D721Med (cell line): ENCODE measurements at regions not wholly inside any gene's neighbourhood (a gene's known extent, or its start where the extent isn't known, plus 50 kb on each side); places are given as distances from the start of the nearest gene placed in this dataset.

Source experiments
- DNase-seq: peaks from one replicate; pipeline ENCODE4 v3.0.0; 2011; ENCODE audit warnings: low spot score; ENCODE audit not compliant: insufficient read length
- FAIRE-seq: peaks from 2 replicates; lab custom pipeline; 2011; peaks lifted over from hg19 to GRCh38; lab: Jason Lieb, UNC
- TF ChIP-seq, protein P1 (sequence below): IDR thresholded peaks from 2 replicates; pipeline ENCODE4 v1.5.1; 2012; ENCODE audit warnings: mild to moderate bottlenecking, control low read depth; ENCODE audit not compliant: insufficient read depth; ENCODE audit errors: missing control alignments

DNA sequence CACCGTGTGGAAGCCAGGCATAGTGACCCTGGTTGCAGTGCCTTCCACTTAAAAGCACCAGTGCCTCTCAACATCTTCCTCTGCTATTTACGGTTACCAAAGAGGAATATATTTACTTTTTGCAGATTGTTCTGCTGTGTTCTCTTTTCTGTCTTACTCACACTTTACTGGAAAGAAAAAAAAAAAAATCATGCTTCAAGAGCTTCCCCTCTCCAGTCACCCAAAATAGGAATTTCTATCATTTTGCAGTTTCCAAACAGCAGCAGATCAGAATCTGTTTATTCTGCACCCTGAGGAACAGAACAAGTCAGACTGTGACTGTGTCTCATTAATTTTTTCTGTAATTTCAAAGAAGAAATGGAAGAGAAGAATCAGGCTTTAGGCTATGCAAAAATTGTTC, 96.1 kb downstream of the KCNJ2 start:
- no peak for DNase-seq
- TF ChIP-seq, protein P1, sequence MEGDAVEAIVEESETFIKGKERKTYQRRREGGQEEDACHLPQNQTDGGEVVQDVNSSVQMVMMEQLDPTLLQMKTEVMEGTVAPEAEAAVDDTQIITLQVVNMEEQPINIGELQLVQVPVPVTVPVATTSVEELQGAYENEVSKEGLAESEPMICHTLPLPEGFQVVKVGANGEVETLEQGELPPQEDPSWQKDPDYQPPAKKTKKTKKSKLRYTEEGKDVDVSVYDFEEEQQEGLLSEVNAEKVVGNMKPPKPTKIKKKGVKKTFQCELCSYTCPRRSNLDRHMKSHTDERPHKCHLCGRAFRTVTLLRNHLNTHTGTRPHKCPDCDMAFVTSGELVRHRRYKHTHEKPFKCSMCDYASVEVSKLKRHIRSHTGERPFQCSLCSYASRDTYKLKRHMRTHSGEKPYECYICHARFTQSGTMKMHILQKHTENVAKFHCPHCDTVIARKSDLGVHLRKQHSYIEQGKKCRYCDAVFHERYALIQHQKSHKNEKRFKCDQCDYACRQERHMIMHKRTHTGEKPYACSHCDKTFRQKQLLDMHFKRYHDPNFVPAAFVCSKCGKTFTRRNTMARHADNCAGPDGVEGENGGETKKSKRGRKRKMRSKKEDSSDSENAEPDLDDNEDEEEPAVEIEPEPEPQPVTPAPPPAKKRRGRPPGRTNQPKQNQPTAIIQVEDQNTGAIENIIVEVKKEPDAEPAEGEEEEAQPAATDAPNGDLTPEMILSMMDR: no peak
- no peak for FAIRE-seq

DNA sequence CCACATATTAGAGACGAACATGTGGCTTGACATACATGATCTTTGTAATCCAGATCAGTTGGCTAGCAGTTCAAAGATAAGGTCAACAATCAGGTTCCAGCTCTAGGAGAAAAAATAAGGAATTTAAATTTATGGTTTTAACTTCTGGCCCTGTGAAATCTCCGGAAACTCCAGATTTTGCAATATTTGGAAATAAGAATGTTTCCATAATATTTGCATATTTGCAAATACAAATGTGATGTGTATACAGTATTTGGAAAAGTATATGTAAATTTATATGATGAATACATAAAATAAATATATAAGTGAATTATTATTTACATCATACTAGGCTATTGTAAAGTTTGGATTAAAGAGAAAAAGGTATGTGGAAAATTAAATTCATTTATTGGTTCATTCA, 97.1 kb downstream of the KCNJ2 start:
- DNase-seq: no peak
- FAIRE-seq: no peak

DNA sequence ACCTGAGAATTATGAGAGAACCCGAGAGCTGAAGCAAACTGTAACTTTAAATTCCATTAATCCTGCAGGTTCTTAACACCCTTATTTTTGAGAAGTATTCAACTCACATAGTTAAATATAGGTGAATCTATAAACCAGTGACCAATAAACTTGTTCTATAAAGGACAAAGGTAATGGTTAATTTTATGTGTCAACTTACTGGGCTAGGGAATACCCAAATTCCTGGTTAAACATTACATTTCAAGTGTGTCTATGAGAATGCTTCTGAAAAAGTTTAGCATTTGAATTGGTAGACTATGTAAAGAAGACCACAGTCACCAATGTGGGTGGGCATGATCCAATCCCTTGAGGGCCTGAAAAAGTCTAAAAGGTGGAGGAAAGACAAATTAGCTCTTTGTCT, 99.1 kb downstream of the KCNJ2 start:
- FAIRE-seq (no peak), DNase-seq (no peak)
- TF ChIP-seq, protein P1: no peak

More for the DNA sequence above, 97.1 kb downstream of the KCNJ2 start:
- TF ChIP-seq, protein P1: no peak

DNA sequence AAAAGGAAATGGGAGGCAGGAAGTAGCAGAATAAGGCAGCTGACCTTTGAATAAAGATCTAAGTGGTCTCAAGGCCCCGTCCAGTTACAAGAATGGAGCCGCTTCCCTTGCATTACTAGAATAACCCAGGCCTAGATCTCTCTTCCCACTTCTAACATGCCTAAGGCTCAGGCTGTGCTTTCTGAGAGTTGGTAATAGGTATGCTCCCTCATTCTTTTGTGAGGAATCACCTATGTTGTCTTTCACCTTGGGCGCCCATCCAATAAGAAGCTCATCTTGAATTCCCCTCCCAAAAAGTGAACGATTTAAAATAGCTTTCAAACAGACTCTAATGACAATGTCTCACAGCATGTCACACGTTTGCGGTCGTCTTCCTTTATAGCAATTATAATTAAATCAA, 101.2 kb downstream of the KCNJ2 start:
- TF ChIP-seq, protein P1: no peak
- no peak for DNase-seq
- FAIRE-seq: no peak

DNA sequence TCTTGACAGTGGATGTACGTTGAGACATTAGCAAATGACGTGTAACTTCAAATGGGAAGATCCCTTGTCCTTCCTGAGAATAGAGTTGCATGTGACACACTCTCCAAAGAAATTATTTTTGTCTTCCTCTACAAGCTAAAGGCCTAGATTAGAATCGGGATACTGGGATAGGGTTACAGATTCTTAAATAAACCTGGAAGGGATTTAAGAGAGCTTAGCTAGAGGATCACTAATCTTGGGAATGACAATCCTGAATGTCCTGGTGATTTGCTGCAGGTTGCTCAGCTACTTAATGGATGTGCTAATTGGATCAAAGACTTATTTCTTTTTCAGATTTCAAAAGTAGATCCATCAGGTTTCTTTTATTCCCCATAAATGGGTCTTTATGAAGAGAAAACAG, 101.9 kb downstream of the KCNJ2 start:
- DNase-seq (peak; percentile 23), FAIRE-seq (peak; percentile 96)
- TF ChIP-seq, protein P1: no peak

DNA sequence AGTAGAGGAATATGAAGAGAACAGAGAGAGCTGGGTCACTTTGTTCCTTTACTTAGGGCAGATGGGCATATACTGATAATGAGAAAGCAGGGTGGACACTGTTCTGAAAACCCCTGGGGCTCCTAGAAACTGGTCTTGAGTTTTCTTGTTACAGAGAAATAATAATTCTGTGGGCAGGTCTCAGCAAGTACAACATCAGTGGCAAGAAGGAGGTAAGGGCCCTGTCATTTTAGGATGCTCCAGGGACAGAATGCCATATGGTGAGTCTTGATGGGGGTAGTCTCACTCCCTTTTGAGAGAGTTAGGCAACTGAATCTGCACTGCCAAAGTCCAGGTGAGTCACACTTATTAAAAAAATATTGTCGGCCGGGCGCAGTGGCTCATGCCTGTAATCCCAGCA, 102.3 kb downstream of the KCNJ2 start:
- TF ChIP-seq, protein P1: no peak
- FAIRE-seq (no peak), DNase-seq (no peak)

DNA sequence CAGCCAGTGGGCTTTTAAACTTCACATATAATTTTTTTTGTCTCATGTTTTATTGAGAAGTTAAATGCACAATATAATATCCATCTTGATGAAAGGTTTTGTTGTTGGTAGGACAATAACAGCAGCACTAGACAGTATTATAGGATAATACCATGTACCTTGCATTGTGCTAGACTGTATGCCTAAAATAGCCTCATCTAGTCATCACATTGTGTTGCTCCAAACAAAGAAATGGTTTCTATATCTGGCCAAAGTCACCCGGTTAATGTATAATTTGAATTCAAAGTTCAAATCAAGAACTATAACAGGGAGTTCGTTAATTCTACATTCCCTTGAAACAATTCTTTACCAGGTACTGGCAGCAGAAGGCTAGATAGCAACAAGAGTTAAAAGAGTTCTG, 104.9 kb downstream of the KCNJ2 start:
- TF ChIP-seq, protein P1: no peak
- FAIRE-seq: no peak
- DNase-seq: no peak
